GM19239 (cell line): ENCODE measurements at regions not wholly inside any gene's neighbourhood (a gene's known extent, or its start where the extent isn't known, plus 50 kb on each side); places are given as distances from the start of the nearest gene placed in this dataset.
"Not testable (repeated sequence)": the region's sequence is repeated elsewhere in the genome, so short reads cannot be mapped to it uniquely, and the experiment has no call there.

Source experiments
- DNase-seq: peaks from one replicate; pipeline ENCODE4 v3.0.0; 2011; ENCODE audit warnings: low spot score; ENCODE audit not compliant: insufficient read length
- FAIRE-seq: peaks from 2 replicates; lab custom pipeline; 2011; peaks lifted over from hg19 to GRCh38; lab: Jason Lieb, UNC

DNA sequence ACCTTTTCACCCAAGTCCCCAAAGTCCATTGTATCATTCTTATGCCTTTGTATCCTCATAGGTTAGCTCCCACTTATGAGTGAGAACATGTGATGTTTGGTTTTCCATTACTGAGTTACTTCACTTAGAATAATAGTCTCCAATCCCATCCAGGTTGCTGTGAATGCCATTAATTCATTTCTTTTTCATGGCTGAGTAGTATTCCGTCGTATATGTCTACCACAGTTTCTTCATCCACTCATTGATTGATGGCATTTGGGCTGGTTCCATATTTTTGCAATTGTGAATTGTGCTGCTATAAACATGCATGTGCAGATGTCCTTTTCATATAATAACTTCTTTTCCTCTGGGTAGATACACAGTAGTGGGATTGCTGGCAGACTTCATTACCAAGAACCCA lies 451.9 kb upstream of the KLF6 start:
- not testable (repeated sequence) for FAIRE-seq, DNase-seq

DNA sequence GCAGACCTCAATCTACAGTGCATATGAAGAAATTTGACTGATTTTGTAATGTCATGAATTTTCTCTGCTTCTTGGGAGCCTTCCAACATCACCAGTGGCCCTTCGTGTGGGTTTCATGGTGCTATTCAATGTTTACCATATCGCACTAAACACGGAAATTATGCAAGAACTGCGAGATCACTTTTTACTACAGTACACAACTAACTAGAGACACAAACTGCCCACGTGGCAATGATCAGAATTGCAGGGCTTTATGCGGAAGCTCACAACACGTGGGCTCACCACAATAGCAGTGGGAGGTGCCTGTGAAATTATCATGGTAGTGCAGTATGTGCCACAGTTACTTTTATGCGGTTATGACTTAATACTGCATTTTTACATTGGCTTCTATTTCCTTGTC lies 449.7 kb upstream of the KLF6 start:
- no peak for FAIRE-seq

DNA sequence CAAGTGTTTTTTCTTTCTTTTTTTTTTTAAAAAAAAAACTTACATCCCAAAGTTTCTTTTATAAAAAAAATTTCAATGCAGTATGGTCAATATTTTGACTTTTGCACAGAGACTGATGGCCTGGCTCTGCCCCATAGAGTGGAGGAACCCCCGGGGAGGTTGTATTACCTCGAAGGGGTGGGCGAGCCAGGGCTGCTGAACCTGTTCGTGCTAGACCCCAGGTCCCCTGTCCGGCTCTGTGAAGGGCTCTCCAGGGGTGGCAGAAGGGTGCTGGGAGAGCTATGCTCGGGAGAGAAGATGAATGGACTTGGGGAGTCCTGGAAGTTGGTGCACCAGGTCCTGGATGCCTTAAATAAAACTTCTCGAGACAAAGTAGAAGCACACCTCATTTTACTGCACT lies 446.4 kb upstream of the KLF6 start:
- FAIRE-seq (no peak), DNase-seq (no peak)

More for the DNA sequence above, 449.7 kb upstream of the KLF6 start:
- no peak for DNase-seq

DNA sequence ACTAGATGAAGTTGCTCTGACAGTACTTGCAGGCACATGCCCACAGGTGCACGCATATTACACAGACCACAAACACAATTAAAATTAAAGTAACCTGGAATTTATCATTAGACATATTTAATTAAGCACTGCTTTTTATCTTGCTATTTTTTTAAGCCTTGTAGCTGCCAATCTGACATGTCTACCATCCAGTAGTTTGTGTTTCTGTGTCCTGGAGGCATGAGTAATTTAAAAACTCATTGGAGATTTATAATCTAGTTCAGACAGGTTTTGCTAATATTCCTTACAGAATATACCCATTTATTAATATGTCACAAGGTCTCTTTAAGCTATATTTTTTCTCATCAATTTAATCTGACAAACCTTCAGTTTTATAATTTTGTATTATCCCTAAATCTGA lies 445.0 kb upstream of the KLF6 start:
- DNase-seq (no peak), FAIRE-seq (no peak)

DNA sequence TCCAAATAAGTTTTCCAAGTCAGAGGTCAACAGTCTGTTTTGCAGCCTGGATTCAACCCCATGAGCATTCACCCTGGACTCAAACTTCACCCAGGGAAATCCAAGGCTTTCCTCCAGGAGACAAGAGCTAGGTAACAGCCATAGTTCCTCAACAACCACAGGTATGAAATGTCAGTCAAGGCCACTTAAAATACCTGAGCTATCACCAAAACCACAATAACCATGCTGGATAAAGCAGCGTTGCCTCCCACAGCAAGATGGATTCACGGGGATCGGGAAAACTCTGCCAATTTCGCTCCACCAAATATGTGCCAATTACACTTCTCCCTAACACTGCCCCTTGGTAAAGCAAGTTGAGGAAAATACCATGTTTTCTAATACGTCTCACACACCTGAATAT lies 444.1 kb upstream of the KLF6 start:
- no peak for FAIRE-seq

DNA sequence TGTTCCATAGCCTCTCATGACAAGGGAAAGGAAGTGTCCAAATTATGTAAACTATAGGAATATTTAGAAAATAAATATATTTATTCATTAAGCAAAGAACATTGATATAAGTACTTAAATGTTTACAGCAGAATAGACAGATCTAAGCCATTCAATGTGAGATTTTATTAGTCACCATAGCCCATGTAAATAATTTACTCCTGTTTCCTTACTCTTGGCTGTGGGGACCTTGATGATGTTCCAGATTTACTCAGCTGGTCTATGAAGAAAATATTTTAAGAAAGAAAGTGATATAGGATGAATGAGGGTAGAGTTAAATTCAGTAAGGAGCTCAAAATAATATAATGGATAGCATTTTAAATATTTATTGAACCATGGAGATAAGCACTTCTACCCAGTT lies 442.6 kb upstream of the KLF6 start:
- FAIRE-seq = no peak
- no peak for DNase-seq

More for the DNA sequence above, 444.1 kb upstream of the KLF6 start:
- no peak for DNase-seq

DNA sequence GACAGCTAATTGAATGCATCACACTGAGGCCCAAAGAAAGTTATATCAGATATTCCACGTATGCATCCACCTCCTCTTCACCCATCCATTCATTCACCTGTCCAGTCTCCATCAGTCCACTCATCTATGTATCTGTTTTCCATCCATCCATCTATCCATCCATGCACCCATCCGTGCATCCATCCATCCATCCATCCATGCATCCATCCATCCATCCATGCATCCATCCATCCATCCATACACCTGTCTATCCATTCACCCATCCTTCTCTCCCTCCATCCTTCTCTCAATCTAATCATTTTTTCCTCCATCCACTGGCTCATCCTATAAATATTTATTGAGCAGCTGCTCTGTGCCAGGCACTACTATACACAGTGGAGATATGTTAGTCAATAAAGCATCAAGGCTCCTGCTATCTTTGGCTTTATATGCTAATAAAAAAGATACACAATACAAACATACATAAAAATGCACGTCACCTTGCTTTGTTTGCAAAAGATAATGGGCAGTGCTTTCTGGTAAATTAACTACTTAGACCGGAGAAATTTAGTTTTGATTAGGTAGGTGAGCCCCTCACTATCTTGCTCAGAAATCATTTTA lies 442.0 kb upstream of the KLF6 start:
- FAIRE-seq = no peak
- DNase-seq = no peak

DNA sequence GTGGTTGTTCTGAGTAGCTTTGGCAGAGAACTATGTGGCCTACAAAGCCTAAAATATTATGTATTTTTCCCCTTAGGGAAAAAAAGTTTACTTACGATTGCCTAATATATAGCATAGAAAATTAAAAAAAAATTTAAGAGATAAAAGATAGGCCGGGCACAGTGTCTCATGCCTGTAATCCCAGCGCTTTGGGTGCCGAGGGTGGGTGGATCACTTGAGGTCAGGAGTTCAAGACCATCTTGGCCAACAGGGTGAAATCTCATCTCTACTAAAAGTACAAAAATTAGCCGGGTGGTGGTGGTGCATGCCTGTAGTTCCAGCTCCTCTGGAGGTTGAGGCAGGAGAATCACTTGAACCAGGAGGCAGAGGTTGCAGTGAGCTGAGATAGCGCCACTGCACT lies 439.2 kb upstream of the KLF6 start:
- DNase-seq (no peak), FAIRE-seq (no peak)

DNA sequence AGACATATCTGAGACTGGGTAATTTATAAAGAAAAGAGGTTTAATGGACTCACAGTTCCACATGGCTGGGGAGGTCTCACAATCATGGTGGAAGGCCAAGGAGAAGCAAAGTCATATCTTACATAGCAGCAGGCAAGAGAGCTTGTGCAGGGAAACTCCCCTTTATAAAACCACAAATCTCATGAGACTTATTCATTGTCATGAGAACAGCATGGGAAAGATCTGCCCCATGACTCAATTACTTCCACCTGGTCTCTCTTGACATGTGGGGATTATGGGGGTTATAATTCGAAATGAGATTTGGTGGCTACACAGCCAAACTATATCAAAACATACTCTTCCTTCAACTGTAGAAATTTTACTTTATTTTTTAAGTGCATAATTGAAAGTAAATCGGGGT lies 436.3 kb upstream of the KLF6 start:
- not testable (repeated sequence) for DNase-seq

DNA sequence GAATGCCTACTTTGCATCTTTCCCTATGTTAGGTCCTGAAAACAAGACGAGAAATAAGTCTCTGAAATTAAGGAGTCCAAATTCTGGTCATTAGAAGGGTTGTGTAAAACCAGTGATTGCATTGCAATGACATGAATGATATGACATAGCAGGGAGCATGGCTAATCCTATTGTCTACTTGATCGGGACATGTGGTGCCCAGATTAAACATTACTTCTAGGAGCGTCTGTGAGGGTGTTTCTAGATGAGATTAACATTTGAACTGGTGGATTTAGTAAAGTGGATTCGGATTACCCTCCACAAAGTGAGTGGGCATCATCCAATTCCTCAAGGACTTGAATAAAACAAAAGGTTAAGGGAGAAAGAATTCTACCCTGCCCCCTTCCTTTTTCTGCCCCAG lies 434.9 kb upstream of the KLF6 start:
- no peak for DNase-seq
- FAIRE-seq = no peak

More for the DNA sequence above, 436.3 kb upstream of the KLF6 start:
- not testable (repeated sequence) for FAIRE-seq

DNA sequence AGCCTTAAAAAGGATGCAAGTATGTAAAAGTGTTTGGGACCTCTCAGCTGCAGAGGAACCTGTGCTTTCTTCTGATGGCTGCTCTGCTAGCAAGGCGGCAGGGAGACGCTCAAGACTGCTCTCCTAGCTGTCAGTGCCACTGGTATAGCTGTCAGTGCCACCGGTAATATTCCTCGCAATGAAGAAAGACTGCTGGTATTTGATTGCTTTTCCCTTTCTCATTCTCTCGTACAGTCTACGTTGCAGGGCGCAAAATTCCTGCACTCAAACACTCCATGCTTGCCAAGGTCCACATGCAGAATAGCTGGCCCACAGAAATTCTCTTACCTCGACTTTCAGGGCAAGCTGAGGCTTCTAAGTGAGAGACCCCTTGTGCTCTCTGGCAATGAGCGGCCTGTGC lies 432.6 kb upstream of the KLF6 start:
- no peak for FAIRE-seq
- DNase-seq = no peak

DNA sequence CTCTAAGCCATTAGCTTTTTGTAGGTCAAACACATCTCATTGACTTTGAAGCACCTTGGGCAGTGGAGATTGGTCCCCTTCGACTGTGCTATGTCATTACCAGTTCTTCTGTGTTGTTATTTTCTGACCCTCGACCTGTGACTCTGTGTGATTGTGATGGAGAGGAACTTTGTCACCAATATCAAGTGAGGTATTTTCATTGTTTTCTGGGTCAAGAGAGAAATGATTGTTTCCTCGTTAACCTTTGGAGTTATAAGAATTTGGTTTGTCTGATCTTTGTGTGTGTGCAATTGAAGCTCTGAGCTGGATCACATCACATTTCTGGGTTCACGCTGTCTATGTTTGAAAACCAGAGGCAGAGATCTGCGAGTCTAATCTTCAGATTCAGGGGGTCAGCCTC lies 432.2 kb upstream of the KLF6 start:
- DNase-seq (no peak), FAIRE-seq (no peak)

DNA sequence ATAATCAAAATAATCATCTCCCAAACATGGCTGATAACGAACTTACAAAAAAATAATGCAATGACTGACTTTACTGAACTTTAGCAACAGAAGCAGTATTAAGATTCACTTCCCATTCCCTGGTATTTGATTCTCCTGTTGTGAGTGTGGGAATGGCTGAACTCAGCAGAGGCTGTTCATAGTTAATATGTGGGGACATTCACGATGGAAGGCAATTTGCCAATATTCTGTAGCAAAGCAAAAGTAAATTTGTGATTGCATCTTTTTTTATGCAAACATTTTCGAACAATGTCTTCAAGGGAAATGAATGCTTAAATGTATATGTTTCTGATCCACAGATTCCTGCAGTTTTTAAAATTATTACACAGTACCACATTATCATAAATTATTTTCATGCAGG lies 431.7 kb upstream of the KLF6 start:
- DNase-seq = no peak
- FAIRE-seq = no peak

DNA sequence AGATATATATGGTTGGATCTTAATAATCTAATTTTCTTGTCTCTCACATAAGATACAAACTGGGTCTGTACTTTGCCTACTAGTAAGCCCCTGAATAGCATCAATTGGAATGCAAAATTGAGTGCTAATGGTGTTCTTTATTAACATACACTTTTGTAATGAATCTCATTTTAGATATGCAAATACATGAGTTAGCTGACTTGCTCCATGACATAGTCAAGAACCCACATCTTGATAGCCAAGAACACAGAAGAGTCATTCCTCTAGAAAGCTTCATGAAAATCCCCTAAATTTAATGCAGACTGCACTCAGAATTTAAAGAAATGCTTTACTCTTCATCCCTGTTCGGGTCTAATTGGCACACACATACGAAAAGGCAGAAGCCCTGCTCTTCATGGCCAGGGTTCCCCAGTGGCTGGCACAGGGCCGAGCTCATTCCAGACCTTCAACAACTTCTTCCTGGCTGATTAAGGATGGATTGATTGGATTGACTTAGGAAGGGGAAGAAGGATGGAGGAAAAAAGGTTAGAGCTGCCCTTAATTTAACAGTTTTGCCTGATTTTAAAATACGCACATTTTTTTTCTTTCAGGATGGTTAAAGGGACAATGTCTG lies 431.1 kb upstream of the KLF6 start:
- DNase-seq (no peak), FAIRE-seq (no peak)

DNA sequence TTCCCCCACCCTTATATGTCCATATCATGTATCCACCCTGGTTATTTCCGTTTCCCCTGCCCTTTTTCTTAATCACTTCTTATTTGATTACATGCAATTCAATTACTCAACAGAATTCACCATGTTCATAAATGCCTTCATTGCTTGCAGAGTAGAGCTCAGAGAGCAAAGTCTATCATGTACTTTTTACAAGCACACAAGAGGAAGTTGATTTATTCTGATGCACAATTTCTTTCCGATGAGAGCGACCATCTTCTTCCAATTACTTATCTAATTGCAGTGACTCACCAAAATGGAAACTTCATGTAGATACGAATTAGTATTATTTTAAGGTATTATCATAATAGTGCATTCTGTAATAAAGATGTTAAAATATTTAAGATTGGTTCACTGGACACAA lies 430.5 kb upstream of the KLF6 start:
- no peak for FAIRE-seq
- DNase-seq = no peak

DNA sequence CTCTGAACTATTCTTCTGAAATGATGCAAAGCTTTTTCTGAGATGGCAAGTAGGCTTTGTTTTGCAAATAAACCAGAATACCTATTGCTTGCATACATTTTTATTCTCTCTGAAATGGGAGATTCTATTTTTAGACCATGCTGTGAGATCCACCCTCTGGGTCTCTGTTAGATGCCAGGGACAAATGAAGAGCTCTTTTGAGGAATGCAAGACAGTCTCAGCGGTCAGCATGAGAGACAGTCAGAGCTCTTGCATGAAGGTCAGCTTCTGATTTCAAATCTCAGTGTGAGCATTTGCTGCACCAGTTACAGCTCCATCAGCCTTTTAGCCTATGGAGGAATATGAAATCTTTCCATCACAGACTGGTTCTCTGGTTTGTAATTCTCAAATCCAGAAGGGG lies 429.9 kb upstream of the KLF6 start:
- no peak for FAIRE-seq

DNA sequence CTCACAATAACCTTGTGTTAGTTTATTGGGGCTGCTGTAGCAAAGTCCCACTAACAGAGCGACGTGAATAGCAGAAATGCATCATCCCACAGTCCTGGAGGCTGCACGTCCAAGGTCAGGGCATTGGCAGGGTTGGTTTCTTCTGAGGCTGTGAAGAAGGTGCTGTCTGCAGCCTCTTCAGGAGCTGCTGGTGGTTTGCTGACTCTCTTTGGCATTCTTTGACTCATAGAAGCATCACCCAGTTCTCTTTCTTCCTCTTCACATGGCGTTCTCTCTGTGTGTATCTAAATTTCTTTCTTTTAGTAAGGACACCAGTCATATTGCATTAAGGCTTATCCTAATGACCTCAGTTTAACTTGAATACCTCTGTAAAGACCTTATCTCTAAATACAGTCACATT lies 428.4 kb upstream of the KLF6 start:
- FAIRE-seq = no peak
- no peak for DNase-seq

More for the DNA sequence above, 429.9 kb upstream of the KLF6 start:
- no peak for DNase-seq

DNA sequence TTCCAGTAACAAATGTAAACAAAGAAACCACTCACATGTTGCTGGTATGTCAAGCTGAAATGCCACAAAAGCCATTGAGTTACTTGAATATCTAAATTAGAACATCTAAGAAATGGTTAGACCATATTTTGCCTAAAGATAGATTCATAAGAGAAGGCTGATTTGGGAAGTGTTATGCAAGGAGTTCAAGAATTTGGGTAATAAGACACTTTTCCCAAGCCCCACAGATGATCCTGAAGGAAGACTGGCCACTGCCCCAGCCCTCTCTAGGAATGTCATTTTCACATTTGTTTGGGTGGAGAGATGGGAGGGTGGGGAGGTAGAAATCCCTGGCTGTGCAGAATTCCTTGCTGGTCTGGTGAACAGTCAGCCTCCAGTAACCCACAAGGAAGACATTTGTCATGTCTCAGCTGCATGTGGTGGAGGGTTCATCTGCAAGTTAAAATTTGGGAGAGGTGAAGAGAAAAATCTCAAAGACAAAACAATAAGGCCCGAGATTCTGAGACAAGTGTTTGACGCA lies 427.2 kb upstream of the KLF6 start:
- FAIRE-seq = no peak
- no peak for DNase-seq

DNA sequence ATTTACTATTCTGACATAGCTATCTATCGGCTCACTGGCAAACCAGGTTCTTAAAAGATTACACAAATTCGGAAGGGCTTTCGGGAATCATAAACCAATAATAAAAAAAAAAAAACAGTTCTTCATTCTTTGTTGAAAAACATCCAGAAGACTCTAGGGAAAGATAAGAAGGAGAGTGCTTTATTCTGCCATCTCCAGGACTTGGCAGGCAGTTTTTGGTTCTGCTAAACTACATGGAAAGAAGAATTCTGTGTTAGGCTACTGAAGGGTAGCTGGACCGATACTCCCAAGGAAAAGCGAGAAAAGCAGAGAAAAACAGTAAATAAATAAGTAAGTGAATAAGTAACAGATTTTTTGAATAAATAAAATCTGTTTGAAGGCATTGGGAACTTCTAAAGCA lies 423.5 kb upstream of the KLF6 start:
- DNase-seq = no peak
- FAIRE-seq = no peak

DNA sequence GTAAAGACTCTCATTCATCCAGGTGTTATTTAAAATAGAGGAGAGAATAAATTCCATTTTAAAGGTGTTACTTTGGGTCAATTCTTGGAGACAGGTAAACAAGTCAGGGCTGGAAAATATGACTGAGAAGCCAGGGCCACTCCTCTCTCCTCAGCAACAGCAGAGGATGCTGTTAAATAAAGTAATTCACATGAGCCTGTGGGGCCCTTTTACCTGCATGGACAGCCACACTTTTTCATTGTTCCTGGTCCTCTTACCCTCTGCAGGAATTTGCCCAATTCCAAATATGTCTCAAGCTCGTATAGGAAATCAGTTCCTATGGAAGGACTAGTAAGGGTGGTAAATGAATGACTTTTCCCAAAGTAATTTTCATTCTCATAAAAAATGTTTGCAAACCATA lies 420.1 kb upstream of the KLF6 start:
- DNase-seq (no peak), FAIRE-seq (no peak)

DNA sequence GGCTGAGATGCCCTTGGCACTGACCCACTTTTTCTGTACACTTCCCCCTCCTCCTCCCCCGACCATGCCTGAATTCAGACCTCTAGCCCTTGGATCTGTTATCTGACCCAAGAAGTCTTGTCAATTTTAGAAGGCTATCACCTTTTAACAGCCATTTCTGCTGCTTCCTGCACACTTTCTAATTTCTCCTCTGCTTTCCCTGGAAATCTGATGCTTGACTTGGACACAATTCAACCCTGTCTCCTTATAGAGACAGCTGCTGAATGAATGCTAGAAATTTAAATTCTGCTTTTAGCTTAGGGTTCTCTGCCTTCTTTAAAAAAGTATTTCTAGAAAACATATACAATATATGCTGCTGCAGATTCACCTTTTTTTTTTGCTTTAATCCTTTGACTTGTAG lies 417.9 kb upstream of the KLF6 start:
- FAIRE-seq = no peak
- DNase-seq = no peak
